Activated CD4-positive, alpha-beta T cell treated with anti-CD3 and anti-CD28 coated beads, Interleukin-2, amount 10 ng/mL, durations not matched to agents 7 days and 5 days (primary cell): ENCODE measurements at regions not wholly inside any gene's neighbourhood (a gene's known extent, or its start where the extent isn't known, plus 50 kb on each side); places are given as distances from the start of the nearest gene placed in this dataset.
"Not testable (repeated sequence)": the region's sequence is repeated elsewhere in the genome, so short reads cannot be mapped to it uniquely, and the experiment has no call there.

Source experiments
- CTCF ChIA-PET: fragments of 350-600 bp; sonication (Branson Sonifier 250); formaldehyde crosslinking; loops from one replicate; lab custom pipeline; 2021; ENCODE audit warnings: antibody characterized with exemption; lab: Charles Lee
- POLR2A ChIA-PET: fragments of 350-600 bp; sonication (Branson Sonifier 250); formaldehyde crosslinking; loops from one replicate; lab custom pipeline; 2021; ENCODE audit warnings: antibody characterized with exemption; lab: Charles Lee
- DNase-seq: peaks from one replicate; pipeline ENCODE4 v3.0.0-alpha.2; 2020
- H3K27ac Mint-ChIP-seq: one replicate; pipeline ENCODE4 v1.8.0; 2021; ENCODE audit warnings: mild to moderate bottlenecking, moderate library complexity, mixed read lengths
- H3K27me3 Mint-ChIP-seq: one replicate; pipeline ENCODE4 v1.8.0; 2021; ENCODE audit warnings: mixed read lengths
- H3K36me3 Mint-ChIP-seq: one replicate; pipeline ENCODE4 v1.8.0; 2021; ENCODE audit warnings: low read depth, mixed read lengths
- H3K4me1 Mint-ChIP-seq: one replicate; pipeline ENCODE4 v1.8.0; 2021; ENCODE audit warnings: mixed read lengths
- H3K4me3 Mint-ChIP-seq: one replicate; pipeline ENCODE4 v1.8.0; 2021; ENCODE audit warnings: mild to moderate bottlenecking, moderate library complexity, mixed read lengths
- H3K9me3 Mint-ChIP-seq: one replicate; pipeline ENCODE4 v1.8.0; 2021; ENCODE audit warnings: mixed read lengths

- H3K4me3 Mint-ChIP-seq, H3K27me3 Mint-ChIP-seq, H3K4me1 Mint-ChIP-seq, H3K36me3 Mint-ChIP-seq, CTCF ChIA-PET, H3K9me3 Mint-ChIP-seq, H3K27ac Mint-ChIP-seq, POLR2A ChIA-PET, DNase-seq: not testable (repeated sequence)
Measured at GRCh38 chr20:48119389-48119788, 334.1 kb upstream of the SULF2 start.

- H3K4me1 Mint-ChIP-seq = no peaks in the 10 kb centered on the region
- POLR2A ChIA-PET = no interaction called here
- DNase-seq = no peak
- CTCF ChIA-PET = no interaction called here
- H3K9me3 Mint-ChIP-seq = no peaks in the 10 kb centered on the region
- H3K4me3 Mint-ChIP-seq = no peak overlapping the region
- no peaks in the 10 kb centered on the region for H3K36me3 Mint-ChIP-seq
- H3K27ac Mint-ChIP-seq = no peak overlapping the region
- H3K27me3 Mint-ChIP-seq = peaks cover 2% of the 10 kb centered on the region
Measured at GRCh38 chr20:48115502-48115901, 330.2 kb upstream of the SULF2 start.

- no peak overlapping the region for H3K27ac Mint-ChIP-seq
- H3K4me1 Mint-ChIP-seq = no peaks in the 10 kb centered on the region
- CTCF ChIA-PET = no interaction called here
- H3K36me3 Mint-ChIP-seq = no peaks in the 10 kb centered on the region
- no peak for DNase-seq
- H3K9me3 Mint-ChIP-seq = no peaks in the 10 kb centered on the region
- peaks cover 2% of the 10 kb centered on the region for H3K27me3 Mint-ChIP-seq
- no peak overlapping the region for H3K4me3 Mint-ChIP-seq
- POLR2A ChIA-PET = no interaction called here
Measured at GRCh38 chr20:48107560-48107959, 322.3 kb upstream of the SULF2 start.

GRCh38 chr20:48106428-48106827 lies 321.1 kb upstream of the SULF2 start:
- H3K4me1 Mint-ChIP-seq = no peaks in the 10 kb centered on the region
- no peak overlapping the region for H3K4me3 Mint-ChIP-seq
- no peaks in the 10 kb centered on the region for H3K36me3 Mint-ChIP-seq
- POLR2A ChIA-PET = no interaction called here
- H3K27me3 Mint-ChIP-seq = no peaks in the 10 kb centered on the region
- H3K27ac Mint-ChIP-seq = no peak overlapping the region
- CTCF ChIA-PET = no interaction called here
- DNase-seq = no peak
- no peaks in the 10 kb centered on the region for H3K9me3 Mint-ChIP-seq

- no peaks in the 10 kb centered on the region for H3K4me1 Mint-ChIP-seq
- CTCF ChIA-PET = no interaction called here
- no peaks in the 10 kb centered on the region for H3K9me3 Mint-ChIP-seq
- DNase-seq = no peak
- H3K4me3 Mint-ChIP-seq = no peak overlapping the region
- H3K36me3 Mint-ChIP-seq = no peaks in the 10 kb centered on the region
- POLR2A ChIA-PET = no interaction called here
- no peak overlapping the region for H3K27ac Mint-ChIP-seq
- no peaks in the 10 kb centered on the region for H3K27me3 Mint-ChIP-seq
Measured at GRCh38 chr20:48105526-48105925, 320.2 kb upstream of the SULF2 start.

- Mint-ChIP-seq H3K4me1 (no peaks in the 10 kb centered on the region), H3K27ac (no peak overlapping the region), H3K9me3 (no peaks in the 10 kb centered on the region), H3K36me3 (no peaks in the 10 kb centered on the region), H3K27me3 (no peaks in the 10 kb centered on the region), H3K4me3 (no peak overlapping the region)
- ChIA-PET POLR2A (no interaction called here), CTCF (no interaction called here)
- DNase-seq = no peak
Measured at GRCh38 chr20:48102931-48103660, 317.8 kb upstream of the SULF2 start.

- Mint-ChIP-seq H3K4me3 (no peak overlapping the region), H3K27me3 (no peaks in the 10 kb centered on the region), H3K27ac (no peak overlapping the region), H3K9me3 (no peaks in the 10 kb centered on the region), H3K36me3 (no peaks in the 10 kb centered on the region), H3K4me1 (no peaks in the 10 kb centered on the region)
- ChIA-PET POLR2A (no interaction called here), CTCF (no interaction called here)
- DNase-seq = no peak
Measured at GRCh38 chr20:48102076-48102787, 317.0 kb upstream of the SULF2 start.

- Mint-ChIP-seq H3K4me3 (no peak overlapping the region), H3K36me3 (no peaks in the 10 kb centered on the region), H3K4me1 (no peaks in the 10 kb centered on the region), H3K27ac (no peak overlapping the region), H3K27me3 (no peaks in the 10 kb centered on the region), H3K9me3 (no peaks in the 10 kb centered on the region)
- no peak for DNase-seq
- POLR2A ChIA-PET = no interaction called here
- CTCF ChIA-PET = no interaction called here
Measured at GRCh38 chr20:48100483-48100882, 315.2 kb upstream of the SULF2 start.

GRCh38 chr20:48098866-48099265 lies 313.6 kb upstream of the SULF2 start:
- ChIA-PET CTCF (no interaction called here), POLR2A (no interaction called here)
- H3K4me3 Mint-ChIP-seq = no peak overlapping the region
- no peaks in the 10 kb centered on the region for H3K9me3 Mint-ChIP-seq
- DNase-seq = no peak
- H3K4me1 Mint-ChIP-seq = no peaks in the 10 kb centered on the region
- no peaks in the 10 kb centered on the region for H3K36me3 Mint-ChIP-seq
- H3K27ac Mint-ChIP-seq = no peak overlapping the region
- no peaks in the 10 kb centered on the region for H3K27me3 Mint-ChIP-seq

GRCh38 chr20:48098099-48098498 lies 312.8 kb upstream of the SULF2 start:
- Mint-ChIP-seq H3K4me3 (no peak overlapping the region), H3K9me3 (no peaks in the 10 kb centered on the region), H3K27me3 (no peaks in the 10 kb centered on the region), H3K36me3 (no peaks in the 10 kb centered on the region), H3K27ac (no peak overlapping the region), H3K4me1 (no peaks in the 10 kb centered on the region)
- POLR2A ChIA-PET = no interaction called here
- CTCF ChIA-PET = no interaction called here
- DNase-seq = no peak

- no peaks in the 10 kb centered on the region for H3K36me3 Mint-ChIP-seq
- ChIA-PET CTCF (no interaction called here), POLR2A (no interaction called here)
- H3K4me3 Mint-ChIP-seq = no peak overlapping the region
- DNase-seq = no peak
- no peak overlapping the region for H3K27ac Mint-ChIP-seq
- no peaks in the 10 kb centered on the region for H3K9me3 Mint-ChIP-seq
- H3K4me1 Mint-ChIP-seq = no peaks in the 10 kb centered on the region
- H3K27me3 Mint-ChIP-seq = no peaks in the 10 kb centered on the region
Measured at GRCh38 chr20:48096957-48097890, 311.9 kb upstream of the SULF2 start.

GRCh38 chr20:48096212-48096875 lies 311.1 kb upstream of the SULF2 start:
- POLR2A ChIA-PET = no interaction called here
- no peak overlapping the region for H3K4me3 Mint-ChIP-seq
- CTCF ChIA-PET = no interaction called here
- no peaks in the 10 kb centered on the region for H3K4me1 Mint-ChIP-seq
- H3K36me3 Mint-ChIP-seq = no peaks in the 10 kb centered on the region
- H3K9me3 Mint-ChIP-seq = no peaks in the 10 kb centered on the region
- no peaks in the 10 kb centered on the region for H3K27me3 Mint-ChIP-seq
- DNase-seq = no peak
- no peak overlapping the region for H3K27ac Mint-ChIP-seq

GRCh38 chr20:48094944-48095343 lies 309.7 kb upstream of the SULF2 start:
- Mint-ChIP-seq H3K27ac (no peak overlapping the region), H3K27me3 (no peaks in the 10 kb centered on the region)
- CTCF ChIA-PET = no interaction called here

More at GRCh38 chr20:48094944-48095343, 309.7 kb upstream of the SULF2 start:
- DNase-seq = no peak
- H3K9me3 Mint-ChIP-seq = no peaks in the 10 kb centered on the region
- H3K4me1 Mint-ChIP-seq = no peaks in the 10 kb centered on the region
- H3K4me3 Mint-ChIP-seq = no peak overlapping the region
- POLR2A ChIA-PET = no interaction called here
- H3K36me3 Mint-ChIP-seq = no peaks in the 10 kb centered on the region
